ENCODE measurements at regions not wholly inside any gene's neighbourhood (a gene's known extent, or its start where the extent isn't known, plus 50 kb on each side); places are given as distances from the start of the nearest gene placed in this dataset.
A peak's percentile ranks its signal among the peaks of the same experiment; 100 is the strongest.
"Not testable (repeated sequence)": the region's sequence is repeated elsewhere in the genome, so short reads cannot be mapped to it uniquely, and the experiment has no call there.

GRCh38 chr10:47165168-47165710, 134.8 kb upstream of the GDF10 start:
- no peak for ATAC-seq
- TF ChIP-seq EZH2phosphoT487 (IDR thresholded peaks at IDR 0.05; ENCODE audit: borderline replicate concordance, low read length) (no peak), CTCF (conservative IDR thresholded peaks at IDR 0.05; ENCODE audit: low read depth, low read length) (no peak; the same call in 1 of the 2 replicates), EZH2 (IDR thresholded peaks at IDR 0.05; ENCODE audit: low read length, unreplicated experiment) (no peak)

GRCh38 chr10:47165711-47166404, 134.1 kb upstream of the GDF10 start:
- no peaks in the 10 kb centered on the region for H3K9me3 ChIP-seq (ENCODE audit: low read length)
- H4K20me1 ChIP-seq (ENCODE audit: low read length), result no peaks in the 10 kb centered on the region
- DNase-seq, result no peak
- no peaks in the 10 kb centered on the region for H3K79me2 ChIP-seq (ENCODE audit: low read length)
- H3K4me2 ChIP-seq (ENCODE audit: low read length), result no peak overlapping the region
- H3K27ac ChIP-seq (ENCODE audit: low read length), result no peak overlapping the region
- intact Hi-C loops (cut with micrococcal nuclease), result no loop called here
- H3F3A ChIP-seq (ENCODE audit: low read length, unreplicated experiment), result no peaks in the 10 kb centered on the region
- CTCF ChIA-PET, result no interaction called here
- no peak overlapping the region for H3K4me3 ChIP-seq (ENCODE audit: low read length)
- no peak for ATAC-seq
- peaks cover 2% of the 10 kb centered on the region; the same call in 1 of the 2 replicates for H3K27me3 ChIP-seq (ENCODE audit: low read length)
- H2AFZ ChIP-seq (ENCODE audit: low read length), result no peak overlapping the region
- H3K36me3 ChIP-seq (ENCODE audit: low read depth, low read length), result no peaks in the 10 kb centered on the region
- no peak overlapping the region for H3K9ac ChIP-seq (ENCODE audit: low read length)
- TF ChIP-seq EZH2phosphoT487 (IDR thresholded peaks at IDR 0.05; ENCODE audit: borderline replicate concordance, low read length), result no peak
- TF ChIP-seq CTCF (conservative IDR thresholded peaks at IDR 0.05; ENCODE audit: low read depth, low read length), result no peak
- TF ChIP-seq EZH2 (IDR thresholded peaks at IDR 0.05; ENCODE audit: low read length, unreplicated experiment), result no peak
- peaks cover 27% of the 10 kb centered on the region for H3K4me1 ChIP-seq (ENCODE audit: insufficient read depth, low read length)
- no TSS peak for BruUV-seq (replicated peaks)
- H3K9me2 ChIP-seq (replicated peaks; ENCODE audit: low read length), result no peaks in the 10 kb centered on the region
- POLR2A ChIA-PET (ENCODE audit: unreplicated experiment), result no interaction called here

More at GRCh38 chr10:47165168-47165710, 134.8 kb upstream of the GDF10 start:
- intact Hi-C loops (cut with micrococcal nuclease), result no loop called here
- Histone ChIP-seq H3K36me3 (ENCODE audit: low read depth, low read length) (no peaks in the 10 kb centered on the region), H3K9me3 (ENCODE audit: low read length) (no peaks in the 10 kb centered on the region), H3K4me3 (ENCODE audit: low read length) (no peak overlapping the region), H3K27ac (ENCODE audit: low read length) (peak overlapping the region; percentile 83), H3K79me2 (ENCODE audit: low read length) (no peaks in the 10 kb centered on the region), H3K9me2 (replicated peaks; ENCODE audit: low read length) (no peaks in the 10 kb centered on the region), H3F3A (ENCODE audit: low read length, unreplicated experiment) (no peaks in the 10 kb centered on the region), H3K4me2 (ENCODE audit: low read length) (0 out of 2 replicates have a peak overlapping the region, but pooled peaks have one; percentile 48), H2AFZ (ENCODE audit: low read length) (no peak overlapping the region), H4K20me1 (ENCODE audit: low read length) (no peaks in the 10 kb centered on the region), H3K4me1 (ENCODE audit: insufficient read depth, low read length) (peaks cover 27% of the 10 kb centered on the region), H3K9ac (ENCODE audit: low read length) (no peak overlapping the region), H3K27me3 (ENCODE audit: low read length) (no peaks in the 10 kb centered on the region)
- POLR2A ChIA-PET (ENCODE audit: unreplicated experiment), result no interaction called here
- CTCF ChIA-PET, result no interaction called here
- BruUV-seq (replicated peaks), result no TSS peak
- DNase-seq, result no peak

- no peak overlapping the region for H3K27ac ChIP-seq (ENCODE audit: low read length)
- H4K20me1 ChIP-seq (ENCODE audit: low read length), result no peaks in the 10 kb centered on the region
- no peak for DNase-seq
- no peaks in the 10 kb centered on the region for H3K79me2 ChIP-seq (ENCODE audit: low read length)
- H3K4me2 ChIP-seq (ENCODE audit: low read length), result no peak overlapping the region
- intact Hi-C loops (cut with micrococcal nuclease), result no loop called here
- H3K27me3 ChIP-seq (ENCODE audit: low read length), result peaks cover 2% of the 10 kb centered on the region; the same call in 1 of the 2 replicates
- no peaks in the 10 kb centered on the region for H3K36me3 ChIP-seq (ENCODE audit: low read depth, low read length)
- ChIA-PET CTCF (no interaction called here), POLR2A (ENCODE audit: unreplicated experiment) (no interaction called here)
- BruUV-seq (replicated peaks), result no TSS peak
- no peaks in the 10 kb centered on the region for H3F3A ChIP-seq (ENCODE audit: low read length, unreplicated experiment)
- H2AFZ ChIP-seq (ENCODE audit: low read length), result no peak overlapping the region
- H3K9ac ChIP-seq (ENCODE audit: low read length), result no peak overlapping the region
- no peak for TF ChIP-seq EZH2phosphoT487 (IDR thresholded peaks at IDR 0.05; ENCODE audit: borderline replicate concordance, low read length)
- TF ChIP-seq CTCF (conservative IDR thresholded peaks at IDR 0.05; ENCODE audit: low read depth, low read length), result no peak
- TF ChIP-seq EZH2 (IDR thresholded peaks at IDR 0.05; ENCODE audit: low read length, unreplicated experiment), result no peak
- ATAC-seq, result no peak
- H3K9me2 ChIP-seq (replicated peaks; ENCODE audit: low read length), result no peaks in the 10 kb centered on the region
- H3K9me3 ChIP-seq (ENCODE audit: low read length), result no peaks in the 10 kb centered on the region
- peaks cover 27% of the 10 kb centered on the region for H3K4me1 ChIP-seq (ENCODE audit: insufficient read depth, low read length)
- H3K4me3 ChIP-seq (ENCODE audit: low read length), result no peak overlapping the region
Measured at GRCh38 chr10:47166405-47166777, 133.6 kb upstream of the GDF10 start.

- H3K9me3 ChIP-seq (ENCODE audit: low read length); H3K79me2 ChIP-seq (ENCODE audit: low read length); CTCF ChIA-PET; H3K4me3 ChIP-seq (ENCODE audit: low read length); H3F3A ChIP-seq (ENCODE audit: low read length, unreplicated experiment); H3K4me2 ChIP-seq (ENCODE audit: low read length); BruUV-seq (replicated peaks); H3K9me2 ChIP-seq (replicated peaks; ENCODE audit: low read length); H3K9ac ChIP-seq (ENCODE audit: low read length); DNase-seq; ATAC-seq; H3K27me3 ChIP-seq (ENCODE audit: low read length); H2AFZ ChIP-seq (ENCODE audit: low read length); intact Hi-C loops (cut with micrococcal nuclease); H4K20me1 ChIP-seq (ENCODE audit: low read length); H3K36me3 ChIP-seq (ENCODE audit: low read depth, low read length); POLR2A ChIA-PET (ENCODE audit: unreplicated experiment); H3K27ac ChIP-seq (ENCODE audit: low read length): not testable (repeated sequence)
- H3K4me1 ChIP-seq (ENCODE audit: insufficient read depth, low read length), result peaks cover 27% of the 10 kb centered on the region
Measured at GRCh38 chr10:47166808-47167581, 133.0 kb upstream of the GDF10 start.
